ENCODE measurements at regions not wholly inside any gene's neighbourhood (a gene's known extent, or its start where the extent isn't known, plus 50 kb on each side); places are given as distances from the start of the nearest gene placed in this dataset.

- TF ChIP-seq ERF (CRISPR knock-in tag; IDR thresholded peaks at IDR 0.05) (no peak), ZNF263 (CRISPR knock-in tag; IDR thresholded peaks at IDR 0.05; ENCODE audit: borderline replicate concordance) (no peak; the same call in 1 of the 2 replicates), MEF2D (tag; conservative IDR thresholded peaks at IDR 0.05; ENCODE audit: low read depth) (0 out of 2 replicates have a peak, but pooled peaks have one; percentile 20), CAMTA2 (CRISPR knock-in tag; conservative IDR thresholded peaks at IDR 0.05) (no peak), CTBP1 (IDR thresholded peaks at IDR 0.05; ENCODE audit: borderline replicate concordance) (peak; percentile 97), FOXM1 (IDR thresholded peaks at IDR 0.05; ENCODE audit: low read depth) (no peak), FOXM1 (CRISPR knock-in tag; IDR thresholded peaks at IDR 0.05; ENCODE audit: low read depth) (no peak), BRD4 (IDR thresholded peaks at IDR 0.05) (no peak), E2F6 (IDR thresholded peaks at IDR 0.05; ENCODE audit: borderline replicate concordance in 1 of 2, extremely low read depth in 1 of 2, insufficient read depth in 1 of 2, insufficient read length in 1 of 2, low read depth in 1 of 2, low read length in 1 of 2, poor library complexity in 1 of 2, severe bottlenecking in 1 of 2) (peak in 1 of 2 experiments; percentile 24), LEF1 (IDR thresholded peaks at IDR 0.05) (peak; percentile 85), RBM14 (IDR thresholded peaks at IDR 0.05; ENCODE audit: borderline replicate concordance, insufficient read depth, low read depth, low read length) (no peak), EP400 (IDR thresholded peaks at IDR 0.05) (peak; percentile 63; the same call in 1 of the 2 replicates), NR1H2 (CRISPR knock-in tag; IDR thresholded peaks at IDR 0.05) (no peak), ZNF512 (tag; IDR thresholded peaks at IDR 0.05) (no peak), NR4A1 (CRISPR knock-in tag; IDR thresholded peaks at IDR 0.05) (no peak), NR4A1 (tag; IDR thresholded peaks at IDR 0.05) (no peak), THAP12 (CRISPR knock-in tag; IDR thresholded peaks at IDR 0.05) (no peak), FOXP1 (CRISPR knock-in tag; IDR thresholded peaks at IDR 0.05) (no peak), NFIX (CRISPR knock-in tag; IDR thresholded peaks at IDR 0.05; ENCODE audit: low read depth) (no peak), TBL1XR1 (IDR thresholded peaks at IDR 0.05; ENCODE audit: low read length in 2 of 2) (no peak), CBX8 (IDR thresholded peaks at IDR 0.05; ENCODE audit: borderline replicate concordance, extremely low read depth, low read depth, low read length, poor library complexity, severe bottlenecking) (no peak), ZNF174 (CRISPR knock-in tag; IDR thresholded peaks at IDR 0.05) (no peak)
- TF ChIP-seq, protein P1, sequence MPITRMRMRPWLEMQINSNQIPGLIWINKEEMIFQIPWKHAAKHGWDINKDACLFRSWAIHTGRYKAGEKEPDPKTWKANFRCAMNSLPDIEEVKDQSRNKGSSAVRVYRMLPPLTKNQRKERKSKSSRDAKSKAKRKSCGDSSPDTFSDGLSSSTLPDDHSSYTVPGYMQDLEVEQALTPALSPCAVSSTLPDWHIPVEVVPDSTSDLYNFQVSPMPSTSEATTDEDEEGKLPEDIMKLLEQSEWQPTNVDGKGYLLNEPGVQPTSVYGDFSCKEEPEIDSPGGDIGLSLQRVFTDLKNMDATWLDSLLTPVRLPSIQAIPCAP (CRISPR knock-in tag; IDR thresholded peaks at IDR 0.05; ENCODE audit: borderline replicate concordance): no peak
Observed at GRCh38 chr5:124628721-124629596, 117.5 kb downstream of the ZNF608 start (continued).

Data from K562 (cell line).